ENCODE measurements at regions not wholly inside any gene's neighbourhood (a gene's known extent, or its start where the extent isn't known, plus 50 kb on each side); places are given as distances from the start of the nearest gene placed in this dataset.

DNA sequence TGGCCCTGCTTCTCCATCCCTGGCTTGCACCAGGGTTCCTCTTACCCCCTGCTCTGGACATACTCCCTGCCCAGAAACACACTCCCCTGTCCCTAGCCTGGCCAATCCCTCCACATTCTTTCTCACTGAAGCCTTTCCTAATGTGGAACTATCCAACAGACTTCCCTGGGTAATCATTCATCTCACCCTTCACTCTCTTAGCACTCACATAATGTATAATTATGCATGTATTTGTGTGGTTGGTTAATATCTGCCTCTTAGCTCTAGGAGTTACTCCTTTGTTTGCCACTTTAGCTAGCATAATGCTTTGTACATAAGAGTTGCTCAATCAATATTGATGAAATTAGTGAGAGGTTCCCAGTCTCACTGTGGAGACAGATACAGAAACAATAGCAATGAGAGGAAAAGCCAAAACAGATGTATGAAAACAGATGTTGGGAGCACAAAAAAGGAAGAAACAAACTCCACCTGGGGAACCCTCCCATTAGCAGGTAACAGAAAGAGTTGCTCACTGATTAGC is 76.9 kb upstream of the WARS2 start:
- TF ChIP-seq, protein P1, sequence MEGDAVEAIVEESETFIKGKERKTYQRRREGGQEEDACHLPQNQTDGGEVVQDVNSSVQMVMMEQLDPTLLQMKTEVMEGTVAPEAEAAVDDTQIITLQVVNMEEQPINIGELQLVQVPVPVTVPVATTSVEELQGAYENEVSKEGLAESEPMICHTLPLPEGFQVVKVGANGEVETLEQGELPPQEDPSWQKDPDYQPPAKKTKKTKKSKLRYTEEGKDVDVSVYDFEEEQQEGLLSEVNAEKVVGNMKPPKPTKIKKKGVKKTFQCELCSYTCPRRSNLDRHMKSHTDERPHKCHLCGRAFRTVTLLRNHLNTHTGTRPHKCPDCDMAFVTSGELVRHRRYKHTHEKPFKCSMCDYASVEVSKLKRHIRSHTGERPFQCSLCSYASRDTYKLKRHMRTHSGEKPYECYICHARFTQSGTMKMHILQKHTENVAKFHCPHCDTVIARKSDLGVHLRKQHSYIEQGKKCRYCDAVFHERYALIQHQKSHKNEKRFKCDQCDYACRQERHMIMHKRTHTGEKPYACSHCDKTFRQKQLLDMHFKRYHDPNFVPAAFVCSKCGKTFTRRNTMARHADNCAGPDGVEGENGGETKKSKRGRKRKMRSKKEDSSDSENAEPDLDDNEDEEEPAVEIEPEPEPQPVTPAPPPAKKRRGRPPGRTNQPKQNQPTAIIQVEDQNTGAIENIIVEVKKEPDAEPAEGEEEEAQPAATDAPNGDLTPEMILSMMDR (IDR thresholded peaks at IDR 0.05; ENCODE audit: low read length), result no peak
- no peak for TF ChIP-seq EZH2 (IDR thresholded peaks at IDR 0.05; ENCODE audit: borderline replicate concordance, low read length)
